GM12878 (cell line): ENCODE measurements at regions not wholly inside any gene's neighbourhood (a gene's known extent, or its start where the extent isn't known, plus 50 kb on each side); places are given as distances from the start of the nearest gene placed in this dataset.

ENCODE experiments used
- ATAC-seq: fragments of 200-7000 bp; cut with Tn5 transposase; 3 replicates; pipeline ENCODE4 v1.9.1; 2020; ENCODE audit warnings: mild to moderate bottlenecking, moderate library complexity
- BruUV-seq: library from RNA; stranded (reverse); fragments of 400-500 nt; replicated peaks from 2 replicates; lab custom pipeline; 2021; lab: Mats Ljungman, UMichigan
- CTCF ChIA-PET: fragments of 300-600 bp; sonication (Branson Sonifier 250); formaldehyde crosslinking; extraction: SDS; loops from one replicate; lab custom pipeline; 2021; ENCODE audit warnings: inconsistent platforms; lab: Yijun Ruan, JAX
- POLR2A ChIA-PET: fragments of 350-600 bp; formaldehyde crosslinking; extraction: SDS; loops from one replicate; lab custom pipeline; 2021; ENCODE audit warnings: inconsistent platforms; lab: Charles Lee
- RAD21 ChIA-PET: fragments of 300-600 bp; sonication (Branson Sonifier 250); formaldehyde crosslinking; loops from one replicate; lab custom pipeline; 2023; ENCODE audit warnings: antibody characterized with exemption; ENCODE audit not compliant: unreplicated experiment; lab: Charles Lee
- SMC1A ChIA-PET: fragments of 300-600 bp; sonication (Branson Sonifier 250); formaldehyde crosslinking; loops from one replicate; lab custom pipeline; 2023; ENCODE audit not compliant: unreplicated experiment, uncharacterized antibody; lab: Charles Lee
- DNase-seq: peaks from one replicate; pipeline ENCODE4 v3.0.0-alpha.2; 2011; ENCODE audit warnings: low read depth, low spot score
- FAIRE-seq: peaks from 3 replicates; lab custom pipeline; 2011; peaks lifted over from hg19 to GRCh38; lab: Jason Lieb, UNC
- H2AFZ ChIP-seq: 2 replicates; pipeline ENCODE4 v1.6.0; 2011; ENCODE audit warnings: low read depth, low read length, control low read depth; ENCODE audit not compliant: control insufficient read depth
- H3K27ac ChIP-seq: 2 replicates; pipeline ENCODE4 v1.5.1; 2011; ENCODE audit warnings: control low read depth; ENCODE audit not compliant: control insufficient read depth, insufficient read depth
- H3K27me3 ChIP-seq, 2 experiments: replicated peaks in 1 of 2; 2 replicates each; pipeline versions ENCODE4 v1.6.0 to v1.6.1; 2011; ENCODE audit warnings: low read length in 1 of 2; ENCODE audit not compliant: control insufficient read depth in 2 of 2, insufficient read depth in 2 of 2
- H3K36me3 ChIP-seq, 2 experiments: 2 replicates each; pipeline ENCODE4 v1.5.1; 2011; ENCODE audit warnings: low read length in 1 of 2; ENCODE audit not compliant: control insufficient read depth in 2 of 2, insufficient read depth in 2 of 2
- H3K4me1 ChIP-seq: 2 replicates; pipeline ENCODE4 v1.6.1; 2011; ENCODE audit warnings: mild to moderate bottlenecking, low read length, moderate library complexity, mixed read lengths; ENCODE audit not compliant: control insufficient read depth, insufficient read depth
- H3K4me2 ChIP-seq: 2 replicates; pipeline ENCODE4 v1.6.0; 2011; ENCODE audit warnings: control low read depth; ENCODE audit not compliant: control insufficient read depth, insufficient read depth
- H3K4me3 ChIP-seq: fragments of 200-600 bp; sonication (generic); 2 replicates; pipeline ENCODE4 v1.5.1; 2016
- H3K79me2 ChIP-seq: 2 replicates; pipeline ENCODE4 v1.6.0; 2011; ENCODE audit warnings: low read length; ENCODE audit not compliant: control insufficient read depth, insufficient read depth
- H3K9ac ChIP-seq: 2 replicates; pipeline ENCODE4 v1.8.0; 2011; ENCODE audit warnings: low read length, control low read depth, mixed read lengths; ENCODE audit not compliant: control insufficient read depth, insufficient read depth
- H3K9me3 ChIP-seq: replicated peaks from 3 replicates; pipeline ENCODE4 v1.5.1; 2011; ENCODE audit warnings: mild to moderate bottlenecking, low read length; ENCODE audit not compliant: control insufficient read depth, insufficient read depth
- H4K20me1 ChIP-seq: 2 replicates; pipeline ENCODE4 v1.6.0; 2011; ENCODE audit not compliant: control insufficient read depth, insufficient read depth
- ATF7 ChIP-seq: fragments of 450-650 bp; IDR thresholded peaks from 2 replicates; pipeline ENCODE4 v1.6.1; 2016; ENCODE audit warnings: low read depth, mild to moderate bottlenecking
- BHLHE40 ChIP-seq, 2 experiments: fragments of 450-650 bp in 1 of 2; IDR thresholded peaks; 2 replicates each; pipeline ENCODE4 v1.6.1; 2011 to 2017; ENCODE audit warnings: low read depth in 2 of 2, borderline replicate concordance in 1 of 2, improper control_type of control experiment in 1 of 2, low read length in 1 of 2, mild to moderate bottlenecking in 1 of 2
- CHD2 ChIP-seq: IDR thresholded peaks from 2 replicates; pipeline ENCODE4 v1.6.1; 2011; ENCODE audit warnings: low read depth, low read length, improper control_type of control experiment, borderline replicate concordance
- FOXK2 ChIP-seq: fragments of 450-650 bp; IDR thresholded peaks from 2 replicates; pipeline ENCODE4 v1.6.1; 2017; ENCODE audit warnings: mild to moderate bottlenecking, moderate library complexity
- HCFC1 ChIP-seq: fragments of 150-350 bp; IDR thresholded peaks from 2 replicates; pipeline ENCODE4 v1.6.1; 2014; ENCODE audit warnings: low read length
- HDAC2 ChIP-seq: fragments of 200-600 bp; sonication (generic); IDR thresholded peaks from 2 replicates; pipeline ENCODE4 v1.6.1; 2017
- IKZF2 ChIP-seq, 2 experiments: fragments of 450-650 bp; IDR thresholded peaks; 2 replicates each; pipeline ENCODE4 v1.6.1; 2017; ENCODE audit warnings: mild to moderate bottlenecking in 2 of 2, moderate library complexity in 2 of 2
- IRF3 ChIP-seq: fragments of 450-650 bp; IDR thresholded peaks from 2 replicates; pipeline ENCODE4 v1.6.1; 2014; ENCODE audit warnings: mild to moderate bottlenecking
- NFYA ChIP-seq: IDR thresholded peaks from 2 replicates; pipeline ENCODE4 v1.6.1; 2011; ENCODE audit warnings: low read depth, mild to moderate bottlenecking, low read length, improper control_type of control experiment, borderline replicate concordance
- POLR2AphosphoS2 ChIP-seq: IDR thresholded peaks from 2 replicates; pipeline ENCODE4 v1.6.1; 2011; ENCODE audit warnings: low read depth, mild to moderate bottlenecking, low read length, improper control_type of control experiment, moderate library complexity
- WRNIP1 ChIP-seq: IDR thresholded peaks from 2 replicates; pipeline ENCODE4 v1.6.1; 2011; ENCODE audit warnings: low read depth, low read length, improper control_type of control experiment, borderline replicate concordance
- WGBS: methylation state at CpG from one replicate; pipeline ENCODE4 v1.1.6; 2016; ENCODE audit warnings: low lambda C conversion rate; ENCODE audit not compliant: insufficient replicate concordance, insufficient coverage; ENCODE audit errors: missing lambda C conversion rate; 5-methylcytosine and 5-hydroxymethylcytosine counted together
- in situ Hi-C: fragments of 300-500 bp; cut with MboI; formaldehyde crosslinking; loops from 9 replicates; pipeline ENCODE4 v1.14.3; 2018; ENCODE audit warnings: mixed read lengths
- intact Hi-C: fragments of 100-400 bp; cut with micrococcal nuclease; formaldehyde crosslinking; loops from one replicate; pipeline ENCODE4 v1.14.2; 2022; ENCODE audit not compliant: unreplicated experiment

GRCh38 chr21:45341261-45341660 is 53.6 kb upstream of the POFUT2 start:
- DNase-seq (no peak), ATAC-seq (no peak), FAIRE-seq (no peak)
- Histone ChIP-seq H3K4me1 (no peaks in the 10 kb centered on the region), H3K27ac (no peak overlapping the region), H2AFZ (no peak overlapping the region), H3K4me3 (no peak overlapping the region), H3K9me3 (no peaks in the 10 kb centered on the region), H3K27me3 (no peaks in the 10 kb centered on the region; a peak in 1 of 4 replicates), H3K79me2 (no peaks in the 10 kb centered on the region), H3K36me3 (no peaks in the 10 kb centered on the region), H3K9ac (no peak overlapping the region), H4K20me1 (no peaks in the 10 kb centered on the region), H3K4me2 (no peak overlapping the region)
- 38% methylated on average over 8 of the region's 8 CpGs for WGBS
- no TSS peak for BruUV-seq
- in situ Hi-C loops (no loop called here), intact Hi-C loops (no loop called here)
- ChIA-PET POLR2A (no interaction called here), RAD21 (no interaction called here), CTCF (no interaction called here), SMC1A (no interaction called here)
- TF ChIP-seq POLR2AphosphoS2 (no peak), NFYA (no peak), CHD2 (no peak), IKZF2 (IDR thresholded peaks at IDR 0.05) (no peak), BHLHE40 (IDR thresholded peaks at IDR 0.05; ENCODE audit: borderline replicate concordance in 1 of 2, low read depth in 2 of 2, low read length in 1 of 2) (no peak), FOXK2 (no peak), IRF3 (no peak)
- TF ChIP-seq, all 136 proteins: peak for 0

GRCh38 chr21:45341779-45342178 is 54.1 kb upstream of the POFUT2 start:
- intact Hi-C loops (no loop called here), in situ Hi-C loops (no loop called here)
- WGBS, result 66% methylated on average over 9 of the region's 9 CpGs
- SMC1A ChIA-PET, result no interaction called here
- H3K9ac ChIP-seq, result no peak overlapping the region
- no peak overlapping the region for H3K27ac ChIP-seq
- DNase-seq, result no peak
- H2AFZ ChIP-seq, result no peak overlapping the region
- H3K9me3 ChIP-seq, result no peaks in the 10 kb centered on the region
- no peaks in the 10 kb centered on the region; a peak in 1 of 4 replicates for H3K27me3 ChIP-seq
- no TSS peak for BruUV-seq
- no peak overlapping the region for H3K4me2 ChIP-seq
- CTCF ChIA-PET, result no interaction called here
- TF ChIP-seq HCFC1 (no peak), ATF7 (no peak), WRNIP1 (no peak), HDAC2 (no peak)
- no peaks in the 10 kb centered on the region for H3K79me2 ChIP-seq
- no peaks in the 10 kb centered on the region for H3K4me1 ChIP-seq
- no peak for ATAC-seq
- no peak for FAIRE-seq
- H4K20me1 ChIP-seq, result no peaks in the 10 kb centered on the region
- RAD21 ChIA-PET, result no interaction called here
- POLR2A ChIA-PET, result no interaction called here
- no peak overlapping the region for H3K4me3 ChIP-seq
- H3K36me3 ChIP-seq, result no peaks in the 10 kb centered on the region
